A673 (cell line): ENCODE measurements at regions not wholly inside any gene's neighbourhood (a gene's known extent, or its start where the extent isn't known, plus 50 kb on each side); places are given as distances from the start of the nearest gene placed in this dataset.
A peak's percentile ranks its signal among the peaks of the same experiment; 100 is the strongest.

Experiments
- BruUV-seq: library from RNA; stranded (reverse); fragments of 400-500 nt; replicated peaks from 2 replicates; lab custom pipeline; 2021; lab: Mats Ljungman, UMichigan
- CTCF ChIA-PET: fragments of 300-600 bp; sonication (Branson Sonifier 250); formaldehyde crosslinking; loops from one replicate; lab custom pipeline; 2022; ENCODE audit warnings: antibody characterized with exemption; lab: Charles Lee
- POLR2A ChIA-PET: fragments of 300-600 bp; sonication (Branson Sonifier 250); formaldehyde crosslinking; loops from one replicate; lab custom pipeline; 2022; ENCODE audit warnings: antibody characterized with exemption; ENCODE audit not compliant: low non-redundant PET; lab: Charles Lee
- DNase-seq: peaks from one replicate; pipeline ENCODE4 v3.0.0-alpha.2; 2015; ENCODE audit warnings: low spot score
- H3K27ac ChIP-seq: fragments of 200-600 bp; sonication (generic); 2 replicates; pipeline ENCODE4 v1.5.1; 2016; ENCODE audit warnings: mixed run types, low read depth, mild to moderate bottlenecking, mixed read lengths, antibody characterized with exemption, low read length; ENCODE audit not compliant: poor library complexity, severe bottlenecking
- H3K27me3 ChIP-seq: fragments of 200-600 bp; sonication (generic); replicated peaks from 2 replicates; pipeline ENCODE4 v1.6.1; 2017; ENCODE audit warnings: mixed run types, low read depth, mild to moderate bottlenecking, mixed read lengths, antibody characterized with exemption, low read length; ENCODE audit not compliant: insufficient read depth, poor library complexity
- H3K36me3 ChIP-seq: fragments of 200-600 bp; sonication (generic); 2 replicates; pipeline ENCODE4 v1.6.1; 2016; ENCODE audit warnings: mixed run types, mild to moderate bottlenecking, mixed read lengths, antibody characterized with exemption, low read length; ENCODE audit not compliant: insufficient read depth, poor library complexity, severe bottlenecking
- H3K4me1 ChIP-seq: fragments of 200-600 bp; sonication (generic); 2 replicates; pipeline ENCODE4 v1.6.1; 2017; ENCODE audit warnings: mixed run types, mild to moderate bottlenecking, mixed read lengths, antibody characterized with exemption, low read length; ENCODE audit not compliant: insufficient read depth, poor library complexity, severe bottlenecking
- H3K4me3 ChIP-seq: fragments of 200-600 bp; sonication (generic); 2 replicates; pipeline ENCODE4 v1.5.1; 2016; ENCODE audit warnings: low read depth, mixed run types, mild to moderate bottlenecking, mixed read lengths, low read length; ENCODE audit not compliant: poor library complexity, severe bottlenecking
- H3K9me3 ChIP-seq: fragments of 200-600 bp; sonication (generic); 2 replicates; pipeline ENCODE4 v1.6.1; 2016; ENCODE audit warnings: mixed run types, low read depth, mild to moderate bottlenecking, mixed read lengths, antibody characterized with exemption, low read length; ENCODE audit not compliant: poor library complexity, severe bottlenecking
- CTCF ChIP-seq: fragments of 300-800, 200-600 bp; sonication (generic); conservative IDR thresholded peaks from 2 replicates; pipeline ENCODE4 v1.5.1; 2017; ENCODE audit warnings: low read depth, mild to moderate bottlenecking, antibody characterized with exemption, low read length, moderate library complexity, mixed read lengths
- EZH2 ChIP-seq: fragments of 200-600 bp; sonication (generic); IDR thresholded peaks from 2 replicates; pipeline ENCODE4 v1.6.1; 2017; ENCODE audit warnings: borderline replicate concordance, low read depth, mild to moderate bottlenecking, mixed read lengths, antibody characterized with exemption, low read length; ENCODE audit not compliant: poor library complexity, severe bottlenecking
- intact Hi-C: fragments of 100-400 bp; cut with micrococcal nuclease; formaldehyde crosslinking; loops from one replicate; pipeline ENCODE4 v1.10.0; 2022; ENCODE audit not compliant: unreplicated experiment

- intact Hi-C loops: no loop called here
- no peak for DNase-seq
- H3K4me3 ChIP-seq: no peak overlapping the region
- H3K27ac ChIP-seq: no peak overlapping the region
- H3K27me3 ChIP-seq: no peaks in the 10 kb centered on the region
- BruUV-seq: no TSS peak
- peaks cover 20% of the 10 kb centered on the region for H3K4me1 ChIP-seq
- TF ChIP-seq EZH2 (no peak), CTCF (no peak)
- H3K36me3 ChIP-seq: no peaks in the 10 kb centered on the region
- ChIA-PET CTCF (interaction anchor here (0.6 kb wide), 1 partner anchor 80 kb away, joined by 3 read pairs; no protein-coding TSS in a partner anchor), POLR2A (no interaction called here)
- peaks cover 7% of the 10 kb centered on the region for H3K9me3 ChIP-seq
Observed at GRCh38 chr4:123529278-123529568, 132.6 kb downstream of the SPRY1 start.

GRCh38 chr4:123530357-123530756 is 133.8 kb downstream of the SPRY1 start:
- ChIA-PET POLR2A (no interaction called here), CTCF (no interaction called here)
- intact Hi-C loops: no loop called here
- H3K27ac ChIP-seq: no peak overlapping the region
- TF ChIP-seq CTCF (no peak), EZH2 (no peak)
- DNase-seq: peak; percentile 69
- peaks cover 9% of the 10 kb centered on the region for H3K9me3 ChIP-seq
- no peaks in the 10 kb centered on the region for H3K27me3 ChIP-seq
- peaks cover 20% of the 10 kb centered on the region for H3K4me1 ChIP-seq
- no peaks in the 10 kb centered on the region for H3K36me3 ChIP-seq
- BruUV-seq: no TSS peak
- H3K4me3 ChIP-seq: no peak overlapping the region

GRCh38 chr4:123535037-123535748 is 138.6 kb downstream of the SPRY1 start:
- Histone ChIP-seq H3K36me3 (no peaks in the 10 kb centered on the region), H3K27me3 (no peaks in the 10 kb centered on the region), H3K4me1 (peaks cover 3% of the 10 kb centered on the region), H3K27ac (no peak overlapping the region), H3K9me3 (peaks cover 9% of the 10 kb centered on the region), H3K4me3 (no peak overlapping the region)
- ChIA-PET CTCF (interaction anchor here (0.7 kb wide), 1 partner anchor 225 kb away, joined by 3 read pairs; no protein-coding TSS in a partner anchor), POLR2A (no interaction called here)
- TF ChIP-seq EZH2 (no peak), CTCF (no peak)
- intact Hi-C loops: no loop called here
- DNase-seq: no peak
- no TSS peak for BruUV-seq
